Urinary bladder (tissue), 3 donors: ENCODE measurements at regions not wholly inside any gene's neighbourhood (a gene's known extent, or its start where the extent isn't known, plus 50 kb on each side); places are given as distances from the start of the nearest gene placed in this dataset.

Experiments
- DNase-seq: peaks from one replicate; pipeline ENCODE4 v3.0.0-alpha.2; 2015; ENCODE audit errors: extremely low spot score
- H3K27ac ChIP-seq: one replicate; pipeline ENCODE4 v1.5.1; 2013; ENCODE audit warnings: low read depth, mild to moderate bottlenecking, moderate library complexity
- H3K36me3 ChIP-seq: one replicate; pipeline ENCODE4 v1.6.1; 2013; ENCODE audit warnings: mild to moderate bottlenecking, moderate library complexity; ENCODE audit not compliant: insufficient read depth
- H3K4me1 ChIP-seq: one replicate; pipeline ENCODE4 v1.6.1; 2013; ENCODE audit warnings: mild to moderate bottlenecking, moderate library complexity; ENCODE audit not compliant: insufficient read depth
- H3K4me3 ChIP-seq: one replicate; pipeline ENCODE4 v1.5.1; 2013; ENCODE audit warnings: low read depth, low read length
- WGBS: extraction: QIAGEN DNeasy Blood & Tissue Kit; methylation state at CpG from one replicate; pipeline ENCODE4 v1.1.7; 2013; 5-methylcytosine and 5-hydroxymethylcytosine counted together
- donor health status: healthy with polysubstance abuse.
- donor health status: healthy.

GRCh38 chr15:47505712-47506328 lies 211.5 kb upstream of the SEMA6D start:
- no peak overlapping the region for H3K27ac ChIP-seq
- 72% methylated on average over 6 of the region's 6 CpGs for WGBS

DNA sequence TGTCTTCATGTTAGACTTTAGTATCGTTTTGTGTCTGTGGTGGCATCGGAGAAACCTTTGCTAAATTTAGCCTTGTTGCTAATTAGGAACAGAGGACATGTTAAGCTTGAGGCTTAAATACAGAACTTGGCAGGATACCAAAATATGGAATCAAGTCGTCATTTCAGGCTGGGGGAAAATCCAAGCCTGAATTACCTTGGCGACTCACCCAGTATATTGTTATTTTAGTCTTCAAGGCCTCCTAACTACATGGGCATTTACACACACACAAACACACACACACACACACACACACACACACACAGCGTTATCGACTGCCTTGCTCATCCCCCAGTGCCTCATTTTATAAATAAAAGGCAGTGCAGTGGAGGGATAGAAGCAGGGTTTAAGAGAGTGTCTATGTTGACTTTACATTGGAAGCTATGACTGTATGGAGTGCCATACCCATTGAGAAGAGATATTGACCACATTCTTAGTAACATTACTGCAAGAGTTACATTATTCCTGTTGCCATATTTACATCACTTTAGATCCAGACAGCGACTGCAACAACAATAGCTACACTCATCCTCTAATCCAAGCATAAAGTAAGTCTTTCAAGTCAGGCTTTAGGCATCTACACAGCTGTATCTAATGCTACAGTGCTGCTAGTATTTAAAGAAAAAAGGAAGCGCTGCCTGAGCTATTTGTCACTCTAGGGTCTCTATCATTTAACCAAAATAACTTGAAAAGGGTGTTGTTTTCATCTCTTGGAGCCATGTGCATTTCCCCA lies 210.8 kb upstream of the SEMA6D start:
- DNase-seq = no peak
- Histone ChIP-seq H3K36me3 (no peaks in the 10 kb centered on the region), H3K27ac (no peak overlapping the region), H3K4me3 (no peak overlapping the region), H3K4me1 (peaks cover 1% of the 10 kb centered on the region)
- WGBS = 36% methylated on average over 8 of the region's 8 CpGs

More at GRCh38 chr15:47505712-47506328, 211.5 kb upstream of the SEMA6D start:
- Histone ChIP-seq H3K36me3 (no peaks in the 10 kb centered on the region), H3K4me3 (no peak overlapping the region), H3K4me1 (peaks cover 1% of the 10 kb centered on the region)
- no peak for DNase-seq

DNA sequence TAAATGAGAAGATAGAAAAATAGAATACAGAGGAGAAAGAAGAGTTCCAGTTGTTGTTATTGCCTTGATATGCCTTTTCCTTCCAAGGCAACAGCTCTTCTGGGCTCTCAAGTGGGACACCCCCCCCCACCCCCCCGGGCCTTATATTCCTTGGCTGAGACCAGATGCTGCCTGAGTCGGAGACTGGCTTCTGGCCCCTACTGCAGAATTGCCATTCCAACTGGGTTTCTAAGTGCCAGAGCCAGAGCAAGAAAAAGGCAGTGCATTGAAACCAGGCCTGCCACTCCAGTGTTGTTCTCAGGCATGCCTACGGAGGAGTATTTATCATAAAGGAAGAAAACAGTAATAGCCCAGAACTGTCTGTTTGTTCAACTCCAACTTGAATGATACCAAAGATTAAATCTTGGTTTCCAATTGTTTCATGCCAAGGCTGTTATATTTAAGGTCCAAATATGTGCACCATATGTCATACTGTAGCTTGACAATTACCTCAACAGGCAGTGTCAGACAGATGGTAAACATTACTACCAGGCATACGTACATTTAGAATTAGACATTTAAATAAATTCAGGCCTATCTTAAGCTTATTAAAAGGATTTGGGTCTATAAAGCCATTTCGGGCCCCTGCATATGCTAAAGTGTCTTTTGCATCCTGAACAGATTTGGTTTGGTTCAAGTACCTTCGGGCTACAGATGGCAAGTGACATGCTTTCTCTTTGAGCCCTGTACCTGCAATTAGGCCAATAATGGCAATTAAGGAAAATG lies 209.9 kb upstream of the SEMA6D start:
- 90% methylated on average over 6 of the region's 6 CpGs for WGBS
- peaks cover 1% of the 10 kb centered on the region for H3K4me1 ChIP-seq
- H3K36me3 ChIP-seq = no peaks in the 10 kb centered on the region
- H3K4me3 ChIP-seq = no peak overlapping the region
- DNase-seq = no peak
- no peak overlapping the region for H3K27ac ChIP-seq

DNA sequence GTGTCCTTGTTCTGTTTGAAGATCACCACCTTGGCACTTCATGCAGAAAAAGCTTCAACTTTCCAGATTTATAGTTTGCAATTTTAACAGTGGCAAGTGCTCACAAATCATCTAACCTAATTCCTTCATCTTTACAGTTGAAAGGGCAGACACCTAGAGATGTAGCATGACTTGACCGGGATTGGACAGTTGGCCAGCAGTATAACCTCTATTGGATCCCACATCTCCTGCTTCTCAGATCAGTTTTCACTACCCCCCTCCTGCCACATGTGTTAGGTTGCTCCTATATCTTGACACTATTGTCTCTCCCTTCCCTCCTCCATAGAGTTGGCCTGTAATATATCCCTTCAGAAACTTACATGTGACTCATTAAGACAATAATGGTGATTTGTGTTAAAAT lies 206.0 kb upstream of the SEMA6D start:
- DNase-seq = no peak
- H3K36me3 ChIP-seq = no peaks in the 10 kb centered on the region
- H3K4me1 ChIP-seq = peaks cover 1% of the 10 kb centered on the region
- 98% methylated on average over 1 of the region's 1 CpG for WGBS
- H3K4me3 ChIP-seq = no peak overlapping the region
- no peak overlapping the region for H3K27ac ChIP-seq

DNA sequence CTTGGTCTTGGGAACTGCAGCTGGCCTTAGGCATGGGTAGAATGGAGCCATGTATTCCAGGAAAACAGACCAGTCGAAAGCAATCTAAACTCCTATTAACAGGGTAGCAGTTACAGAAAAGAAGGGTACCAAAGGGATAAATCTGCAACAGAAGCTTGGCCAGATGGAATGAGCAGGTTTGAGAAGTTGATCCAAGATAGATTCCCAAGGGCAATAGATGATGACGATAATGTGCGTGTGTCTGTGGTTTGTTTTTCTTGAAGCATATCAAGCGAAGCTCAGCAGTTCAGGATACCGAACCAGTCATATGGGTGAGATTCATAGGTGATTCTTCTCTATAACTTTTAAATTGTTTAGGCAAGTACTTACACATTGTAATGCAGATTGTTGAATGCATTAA lies 203.8 kb upstream of the SEMA6D start:
- Histone ChIP-seq H3K36me3 (no peaks in the 10 kb centered on the region), H3K4me1 (no peaks in the 10 kb centered on the region), H3K4me3 (no peak overlapping the region), H3K27ac (no peak overlapping the region)
- 96% methylated on average over 5 of the region's 5 CpGs for WGBS
- DNase-seq = no peak

DNA sequence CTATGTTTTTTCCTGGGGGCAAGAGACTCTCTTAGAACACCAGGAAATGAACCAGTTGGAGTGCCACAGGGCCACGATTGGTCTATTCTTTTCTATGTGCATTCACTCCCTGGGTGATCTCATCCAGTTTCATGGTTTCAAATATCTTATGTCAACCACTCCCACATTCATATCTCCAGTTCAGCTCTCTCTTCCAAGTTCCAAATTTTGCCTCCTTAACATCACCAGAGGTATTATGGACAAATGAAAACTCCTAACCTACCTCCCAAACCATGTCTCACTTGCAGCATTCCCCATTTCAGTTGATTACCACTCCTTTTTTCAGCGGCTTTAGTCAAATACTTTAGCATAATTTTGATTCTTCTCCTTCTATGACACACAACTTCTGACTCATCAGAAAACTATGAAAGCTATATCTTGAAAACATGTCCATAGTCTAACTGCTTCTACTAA lies 203.1 kb upstream of the SEMA6D start:
- Histone ChIP-seq H3K36me3 (no peaks in the 10 kb centered on the region), H3K4me3 (no peak overlapping the region), H3K4me1 (no peaks in the 10 kb centered on the region), H3K27ac (no peak overlapping the region)
- WGBS = 78% methylated on average over 2 of the region's 2 CpGs
- no peak for DNase-seq

- Histone ChIP-seq H3K27ac (no peak overlapping the region), H3K4me3 (no peak overlapping the region), H3K36me3 (no peaks in the 10 kb centered on the region), H3K4me1 (no peaks in the 10 kb centered on the region)
- DNase-seq = no peak
- WGBS = 79% methylated on average over 2 of the region's 2 CpGs
Observed at GRCh38 chr15:47516558-47516957, 200.7 kb upstream of the SEMA6D start.

GRCh38 chr15:47516972-47517371 lies 200.3 kb upstream of the SEMA6D start:
- Histone ChIP-seq H3K4me1 (no peaks in the 10 kb centered on the region), H3K36me3 (no peaks in the 10 kb centered on the region), H3K4me3 (no peak overlapping the region), H3K27ac (no peak overlapping the region)
- DNase-seq = no peak
- 81% methylated on average over 1 of the region's 1 CpG for WGBS

DNA sequence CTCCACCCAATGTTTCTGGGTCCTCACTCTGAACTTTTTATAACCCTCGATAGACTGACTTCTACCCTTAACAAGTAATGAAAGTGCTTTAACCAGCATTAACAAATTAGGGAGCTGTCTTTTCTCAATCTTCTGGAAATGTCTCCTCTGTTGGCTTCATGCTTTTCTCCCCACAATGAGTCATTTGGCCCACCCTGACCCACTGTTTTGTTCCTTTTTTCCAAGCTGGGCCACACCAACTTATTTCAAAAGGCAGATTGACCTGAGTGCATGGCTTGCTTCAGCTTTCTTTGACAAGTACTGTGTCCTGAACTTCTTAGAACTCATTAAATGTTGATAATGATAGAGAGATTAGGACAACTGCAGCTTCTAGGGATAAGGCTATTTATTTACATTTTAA lies 199.6 kb upstream of the SEMA6D start:
- DNase-seq = no peak
- H3K27ac ChIP-seq = no peak overlapping the region
- H3K36me3 ChIP-seq = no peaks in the 10 kb centered on the region
- no peak overlapping the region for H3K4me3 ChIP-seq
- 21% methylated on average over 1 of the region's 1 CpG for WGBS
- H3K4me1 ChIP-seq = no peaks in the 10 kb centered on the region

DNA sequence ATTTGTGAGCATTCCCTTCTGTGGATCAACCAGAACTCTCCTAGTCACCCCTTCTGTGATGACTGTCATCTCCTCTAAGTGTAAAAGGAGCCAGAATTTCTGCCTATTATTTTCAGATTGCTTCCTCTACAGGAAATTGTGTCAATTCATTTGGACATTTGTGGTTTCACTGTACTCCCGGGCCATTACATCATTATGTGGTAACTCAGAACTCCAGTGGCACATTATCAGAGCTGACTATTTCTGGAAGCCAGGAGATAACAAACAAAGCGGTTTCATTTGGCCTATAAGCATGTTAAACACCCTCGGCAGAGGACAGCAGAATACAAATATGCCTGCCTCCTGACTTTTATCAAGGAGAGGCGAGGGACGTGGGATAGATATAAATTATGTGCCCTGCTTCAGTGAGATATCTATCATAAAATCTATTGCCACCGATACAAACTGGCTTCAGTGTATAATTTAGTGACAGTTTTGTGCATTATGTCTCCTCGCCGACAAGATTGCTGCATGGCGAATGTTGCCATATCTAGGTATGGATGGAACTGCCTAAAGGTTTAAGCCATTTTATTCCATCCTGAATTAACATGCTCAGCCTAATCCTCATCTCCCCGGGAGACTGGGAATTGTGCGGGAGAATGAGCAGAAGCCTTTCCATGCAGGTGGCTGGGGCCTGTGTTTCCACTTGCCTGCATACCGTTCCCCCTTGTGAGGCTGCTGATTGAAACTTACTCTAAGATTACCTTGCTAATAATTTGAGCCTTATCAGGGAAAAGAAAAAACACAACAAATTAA lies 193.4 kb upstream of the SEMA6D start:
- no peak overlapping the region for H3K4me3 ChIP-seq
- no peak for DNase-seq
- WGBS = 70% methylated on average over 12 of the region's 12 CpGs
- H3K27ac ChIP-seq = no peak overlapping the region
- no peaks in the 10 kb centered on the region for H3K36me3 ChIP-seq
- no peaks in the 10 kb centered on the region for H3K4me1 ChIP-seq

DNA sequence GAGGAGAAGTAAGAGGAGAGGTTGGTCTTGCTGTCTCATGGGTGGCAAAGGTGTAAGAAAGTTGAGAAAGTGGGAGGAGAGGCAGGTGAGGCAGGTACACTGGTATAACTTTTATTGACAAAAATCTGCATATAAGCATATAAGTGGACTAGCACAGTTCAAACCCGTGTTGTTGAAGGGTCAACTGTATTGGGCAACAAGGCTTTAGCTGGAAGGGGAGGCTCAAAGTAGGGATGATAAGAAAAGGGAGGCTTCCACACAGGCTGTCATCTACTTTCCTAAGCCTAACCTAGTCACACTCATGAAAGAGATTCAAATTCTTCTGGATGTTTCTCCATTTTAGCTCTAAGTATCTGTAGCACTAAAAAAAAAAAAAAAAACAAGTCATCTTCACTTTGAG lies 188.1 kb upstream of the SEMA6D start:
- Histone ChIP-seq H3K4me3 (no peak overlapping the region), H3K27ac (no peak overlapping the region), H3K4me1 (no peaks in the 10 kb centered on the region), H3K36me3 (no peaks in the 10 kb centered on the region)
- WGBS = 89% methylated on average over 1 of the region's 1 CpG
- no peak for DNase-seq

- H3K4me3 ChIP-seq = no peak overlapping the region
- 95% methylated on average over 2 of the region's 2 CpGs for WGBS
Observed at GRCh38 chr15:47534673-47535072, 182.6 kb upstream of the SEMA6D start.

GRCh38 chr15:47541562-47541961 lies 175.7 kb upstream of the SEMA6D start:
- Histone ChIP-seq H3K36me3 (no peaks in the 10 kb centered on the region), H3K27ac (no peak overlapping the region), H3K4me3 (no peak overlapping the region), H3K4me1 (no peaks in the 10 kb centered on the region)
- 65% methylated on average over 2 of the region's 2 CpGs for WGBS
- DNase-seq = no peak

More at GRCh38 chr15:47534673-47535072, 182.6 kb upstream of the SEMA6D start:
- Histone ChIP-seq H3K4me1 (no peaks in the 10 kb centered on the region), H3K27ac (no peak overlapping the region), H3K36me3 (no peaks in the 10 kb centered on the region)
- no peak for DNase-seq
